ENCODE measurements at regions not wholly inside any gene's neighbourhood (a gene's known extent, or its start where the extent isn't known, plus 50 kb on each side); places are given as distances from the start of the nearest gene placed in this dataset.

DNA sequence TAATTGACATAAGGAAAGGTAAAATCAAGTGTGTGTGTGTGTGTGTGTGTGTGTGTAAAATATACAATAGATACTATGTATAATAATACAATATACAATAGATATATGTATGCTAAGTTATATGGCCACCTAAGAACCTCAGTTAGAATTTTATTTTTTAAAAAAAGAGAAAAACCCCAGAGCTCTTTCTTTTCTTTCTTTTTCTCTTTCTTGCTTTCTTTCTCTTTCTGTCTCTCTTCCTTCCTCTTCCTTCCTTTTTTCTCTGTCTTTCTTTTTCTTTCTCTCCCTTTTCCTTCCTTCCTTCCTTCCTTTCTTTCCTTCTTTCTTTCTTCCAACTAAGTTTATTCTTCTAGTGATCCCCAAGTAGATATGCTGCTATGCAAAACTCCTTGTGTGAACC lies 64.6 kb upstream of the FN1 start:
- Histone ChIP-seq H3K4me1 (ENCODE audit: insufficient read depth) (peaks cover 2% of the 10 kb centered on the region), H3K4me3 (no peak overlapping the region), H3K27me3 (no peaks in the 10 kb centered on the region), H3K27ac (no peak overlapping the region), H3K9me3 (no peaks in the 10 kb centered on the region), H3K36me3 (no peaks in the 10 kb centered on the region)
- DNase-seq, result no peak
- intact Hi-C loops (cut with DNase I), result no loop called here
- TF ChIP-seq CTCF (IDR thresholded peaks at IDR 0.05), result no peak
- no peak for TF ChIP-seq EP300 (IDR thresholded peaks at IDR 0.05)
- no peak for TF ChIP-seq POLR2A (IDR thresholded peaks at IDR 0.05)

DNA sequence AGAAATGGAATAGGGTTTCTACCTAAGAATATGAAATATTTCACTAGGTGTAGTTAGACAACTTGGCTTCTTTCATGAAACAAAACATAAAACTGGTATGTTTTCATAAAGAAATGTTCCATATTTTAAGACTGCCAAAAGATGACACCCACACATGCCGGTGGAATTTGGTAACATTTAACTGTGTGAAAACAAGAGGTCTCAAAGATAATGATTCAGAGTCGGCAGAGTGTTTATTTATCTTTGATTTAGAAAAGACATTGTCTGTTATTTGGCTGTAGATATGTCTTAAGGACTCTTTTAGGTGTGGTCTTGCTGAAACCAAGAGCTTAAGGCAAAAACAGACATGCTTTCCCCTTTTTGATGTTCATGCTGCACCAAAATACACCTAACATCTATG lies 63.5 kb upstream of the FN1 start:
- TF ChIP-seq EP300 (IDR thresholded peaks at IDR 0.05) (no peak), CTCF (IDR thresholded peaks at IDR 0.05) (no peak), POLR2A (IDR thresholded peaks at IDR 0.05) (no peak)
- no peak overlapping the region for H3K4me3 ChIP-seq
- DNase-seq, result no peak
- intact Hi-C loops (cut with DNase I), result no loop called here
- WGBS, 3 donors, result 8 to 12% (median 9%) methylated on average over 2 of the region's 2 CpGs
- H3K27me3 ChIP-seq, result no peaks in the 10 kb centered on the region
- no peak overlapping the region for H3K27ac ChIP-seq
- no peaks in the 10 kb centered on the region for H3K36me3 ChIP-seq
- peaks cover 2% of the 10 kb centered on the region for H3K4me1 ChIP-seq (ENCODE audit: insufficient read depth)
- no peaks in the 10 kb centered on the region for H3K9me3 ChIP-seq

- intact Hi-C loops (cut with DNase I), result no loop called here
- DNase-seq, result no peak
- H3K4me3 ChIP-seq, result no peak overlapping the region
- WGBS, 3 donors, result 81 to 88% (median 82%) methylated on average over 8 of the region's 8 CpGs
- TF ChIP-seq EP300 (IDR thresholded peaks at IDR 0.05), result no peak
- no peak for TF ChIP-seq CTCF (IDR thresholded peaks at IDR 0.05)
- no peak for TF ChIP-seq POLR2A (IDR thresholded peaks at IDR 0.05)
- H3K27ac ChIP-seq, result no peak overlapping the region
- H3K36me3 ChIP-seq, result no peaks in the 10 kb centered on the region
- H3K9me3 ChIP-seq, result no peaks in the 10 kb centered on the region
- peaks cover 2% of the 10 kb centered on the region for H3K4me1 ChIP-seq (ENCODE audit: insufficient read depth)
- no peaks in the 10 kb centered on the region for H3K27me3 ChIP-seq
Observed at GRCh38 chr2:215498431-215498830, 62.6 kb upstream of the FN1 start.

DNA sequence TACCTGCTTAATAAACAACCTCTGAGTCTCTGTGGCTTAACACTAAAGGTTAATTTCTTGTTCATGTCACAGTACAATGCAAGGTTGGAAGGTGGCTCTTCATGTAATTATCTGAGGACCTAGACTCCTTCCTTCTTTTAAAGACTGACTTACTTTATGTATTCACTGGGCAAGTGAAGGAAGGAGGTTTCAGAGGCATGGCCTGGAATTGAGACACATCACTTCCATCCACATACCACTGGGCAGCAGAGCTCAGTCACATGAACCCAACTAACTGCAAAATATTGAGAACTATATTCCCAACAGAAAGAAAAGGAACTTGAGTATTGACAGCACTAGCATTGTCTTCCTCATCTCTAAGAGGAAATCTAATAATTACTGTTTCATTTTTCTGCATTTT lies 57.5 kb upstream of the FN1 start:
- TF ChIP-seq EP300 (IDR thresholded peaks at IDR 0.05), result no peak
- intact Hi-C loops (cut with DNase I), result no loop called here
- Histone ChIP-seq H3K36me3 (no peaks in the 10 kb centered on the region), H3K27me3 (no peaks in the 10 kb centered on the region), H3K9me3 (no peaks in the 10 kb centered on the region), H3K4me1 (ENCODE audit: insufficient read depth) (no peaks in the 10 kb centered on the region), H3K4me3 (no peak overlapping the region), H3K27ac (no peak overlapping the region)
- no peak for DNase-seq

DNA sequence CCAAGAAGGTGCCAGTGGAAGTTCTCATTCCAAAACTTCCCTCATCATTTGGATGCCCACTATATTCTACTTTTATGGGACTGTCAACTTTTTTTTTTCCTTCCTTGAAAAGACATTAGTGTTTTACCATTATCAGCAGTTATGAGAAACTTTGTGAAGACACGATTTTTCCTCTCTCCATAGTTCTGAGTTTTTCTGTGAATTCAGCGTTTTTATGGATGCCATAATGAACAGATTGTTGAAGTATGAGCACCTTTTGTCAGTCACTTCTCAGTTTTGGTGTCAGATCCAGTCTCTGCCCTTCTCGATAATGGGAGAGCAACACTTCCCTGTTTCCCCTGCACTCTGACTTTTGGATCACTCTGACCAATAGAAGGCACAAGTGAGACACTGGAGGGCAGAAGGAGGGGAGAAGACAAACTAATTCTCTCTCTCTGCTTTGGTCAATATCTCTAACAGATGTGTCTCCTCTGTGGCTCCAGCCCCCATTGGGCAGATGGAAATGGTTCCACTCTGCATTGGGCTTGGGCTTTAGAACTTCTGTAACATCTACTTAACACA lies 53.5 kb upstream of the FN1 start:
- Histone ChIP-seq H3K27ac (no peak overlapping the region), H3K36me3 (no peaks in the 10 kb centered on the region), H3K4me1 (ENCODE audit: insufficient read depth) (no peaks in the 10 kb centered on the region), H3K9me3 (no peaks in the 10 kb centered on the region), H3K27me3 (no peaks in the 10 kb centered on the region), H3K4me3 (no peak overlapping the region)
- 81 to 87% (median 85%) methylated on average over 3 of the region's 3 CpGs for WGBS, 3 donors
- TF ChIP-seq EP300 (IDR thresholded peaks at IDR 0.05) (no peak), POLR2A (IDR thresholded peaks at IDR 0.05) (no peak), CTCF (IDR thresholded peaks at IDR 0.05) (no peak)
- intact Hi-C loops (cut with DNase I), result no loop called here
- DNase-seq, result no peak

Measured in ovary (tissue), 7 donors.